Peyer's patch (tissue), 4 donors: ENCODE measurements at regions not wholly inside any gene's neighbourhood (a gene's known extent, or its start where the extent isn't known, plus 50 kb on each side); places are given as distances from the start of the nearest gene placed in this dataset.

Experiments
- CTCF ChIP-seq, 6 experiments: fragments of 450-650 bp in 4 of 6; fragments of 200-600 bp in 2 of 6; sonication (generic) in 1 of 6; IDR thresholded peaks; one replicate each; pipeline ENCODE4 v1.5.1; 2017 to 2019; ENCODE audit warnings: antibody characterized with exemption in 6 of 6, mild to moderate bottlenecking in 3 of 6, moderate library complexity in 1 of 6
- POLR2A ChIP-seq, 2 donors: fragments of 450-650 bp; IDR thresholded peaks; one replicate each; pipeline ENCODE4 v1.5.1; 2017; ENCODE audit warnings: antibody characterized with exemption in 2 of 2, mild to moderate bottlenecking in 2 of 2, moderate library complexity in 2 of 2

- TF ChIP-seq CTCF (IDR thresholded peaks at IDR 0.05) (no peak), POLR2A (IDR thresholded peaks at IDR 0.05) (no peak)
Observed at GRCh38 chr19:13600802-13601201, 94.5 kb upstream of the CACNA1A start.
